IMR-90 (cell line): ENCODE measurements at regions not wholly inside any gene's neighbourhood (a gene's known extent, or its start where the extent isn't known, plus 50 kb on each side); places are given as distances from the start of the nearest gene placed in this dataset.

Experiments used
- ATAC-seq: fragments of 200-7000 bp; cut with Tn5 transposase; 2 replicates; pipeline ENCODE4 v1.9.1; 2020; ENCODE audit warnings: low read depth, mild to moderate bottlenecking, moderate library complexity
- BruUV-seq: library from RNA; stranded (reverse); fragments of 400-500 nt; replicated peaks from 2 replicates; lab custom pipeline; 2021; lab: Mats Ljungman, UMichigan
- CTCF ChIA-PET: fragments of 300-600 bp; formaldehyde crosslinking; extraction: SDS; loops from one replicate; lab custom pipeline; 2021; ENCODE audit warnings: antibody characterized with exemption; lab: Yijun Ruan, JAX
- POLR2A ChIA-PET: fragments of 300-600 bp; sonication (Branson Sonifier 250); formaldehyde crosslinking; loops from one replicate; lab custom pipeline; 2022; ENCODE audit warnings: antibody characterized with exemption; ENCODE audit not compliant: unreplicated experiment; lab: Charles Lee
- DNase-seq: peaks from one replicate; pipeline ENCODE4 v3.0.0; 2013
- H2AFZ ChIP-seq: replicated peaks from 2 replicates; pipeline ENCODE3; 2013; ENCODE audit warnings: low read length, mild to moderate bottlenecking; ENCODE audit not compliant: poor library complexity
- H2AK5ac ChIP-seq: 2 replicates; pipeline ENCODE4 v1.6.1; 2013; ENCODE audit warnings: low read depth, low read length, inconsistent platforms
- H2AK9ac ChIP-seq: replicated peaks from 2 replicates; pipeline ENCODE3; 2013; ENCODE audit warnings: mild to moderate bottlenecking, low read depth, low read length, moderate library complexity; ENCODE audit not compliant: poor library complexity
- H2BK120ac ChIP-seq: 2 replicates; pipeline ENCODE4 v1.6.1; 2013; ENCODE audit warnings: low read depth, low read length, inconsistent platforms
- H2BK15ac ChIP-seq: 3 replicates; pipeline ENCODE4 v1.6.1; 2013; ENCODE audit warnings: low read depth, low read length, inconsistent platforms
- H2BK20ac ChIP-seq: 2 replicates; pipeline ENCODE4 v1.6.1; 2013; ENCODE audit warnings: low read depth, mild to moderate bottlenecking, inconsistent platforms, low read length, moderate library complexity
- H2BK5ac ChIP-seq: 2 replicates; pipeline ENCODE4 v1.6.1; 2013; ENCODE audit warnings: mild to moderate bottlenecking, low read depth, low read length, inconsistent platforms; ENCODE audit not compliant: poor library complexity, severe bottlenecking
- H3K14ac ChIP-seq: replicated peaks from 2 replicates; pipeline ENCODE4 v1.6.1; 2013; ENCODE audit warnings: low read depth, low read length, inconsistent platforms
- H3K18ac ChIP-seq: 2 replicates; pipeline ENCODE4 v1.6.1; 2013; ENCODE audit warnings: low read depth, low read length, control low read depth
- H3K23ac ChIP-seq: 2 replicates; pipeline ENCODE4 v1.6.1; 2013; ENCODE audit warnings: low read depth, low read length, inconsistent platforms
- H3K27ac ChIP-seq: 2 replicates; pipeline ENCODE4 v1.5.1; 2013; ENCODE audit warnings: mild to moderate bottlenecking, control low read depth, low read length; ENCODE audit not compliant: insufficient read depth
- H3K27me3 ChIP-seq: 2 replicates; pipeline ENCODE4 v1.6.1; 2013; ENCODE audit warnings: low read length; ENCODE audit not compliant: control insufficient read depth, insufficient read depth
- H3K36me3 ChIP-seq: 2 replicates; pipeline ENCODE4 v1.6.1; 2013; ENCODE audit warnings: low read length, mixed read lengths; ENCODE audit not compliant: control insufficient read depth, insufficient read depth
- H3K4ac ChIP-seq: 2 replicates; pipeline ENCODE4 v1.6.1; 2013; ENCODE audit warnings: low read depth, low read length, inconsistent platforms
- H3K4me1 ChIP-seq: 2 replicates; pipeline ENCODE4 v1.6.1; 2013; ENCODE audit warnings: low read length, mixed read lengths; ENCODE audit not compliant: control insufficient read depth, insufficient read depth
- H3K4me2 ChIP-seq: 2 replicates; pipeline ENCODE4 v1.6.1; 2013; ENCODE audit warnings: low read depth, mild to moderate bottlenecking, control low read depth, low read length, moderate library complexity
- H3K4me3 ChIP-seq: 2 replicates; pipeline ENCODE4 v1.5.1; 2013; ENCODE audit warnings: low read depth, mild to moderate bottlenecking, control low read depth, low read length, moderate library complexity; ENCODE audit not compliant: insufficient read depth
- H3K56ac ChIP-seq: 2 replicates; pipeline ENCODE4 v1.6.1; 2013; ENCODE audit warnings: low read length, inconsistent platforms; ENCODE audit not compliant: insufficient read depth; ENCODE audit errors: extremely low read depth
- H3K79me1 ChIP-seq, 2 experiments: 2 replicates each; pipeline ENCODE4 v1.6.1; 2013; ENCODE audit warnings: low read length in 2 of 2, inconsistent platforms in 1 of 2, low read depth in 1 of 2
- H3K9ac ChIP-seq: 2 replicates; pipeline ENCODE4 v1.6.1; 2013; ENCODE audit warnings: low read depth, low read length, control low read depth
- H3K9me1 ChIP-seq: 2 replicates; pipeline ENCODE4 v1.6.1; 2013; ENCODE audit warnings: low read length, inconsistent platforms; ENCODE audit not compliant: insufficient read depth
- H3K9me3 ChIP-seq: 2 replicates; pipeline ENCODE4 v1.6.1; 2013; ENCODE audit warnings: low read length; ENCODE audit not compliant: control insufficient read depth, insufficient read depth
- H4K20me1 ChIP-seq: 2 replicates; pipeline ENCODE4 v1.6.1; 2013; ENCODE audit warnings: low read length, inconsistent platforms; ENCODE audit not compliant: insufficient read depth
- H4K5ac ChIP-seq: 2 replicates; pipeline ENCODE4 v1.6.1; 2013; ENCODE audit warnings: mild to moderate bottlenecking, low read depth, low read length, control low read depth
- H4K8ac ChIP-seq, 2 experiments: 2 replicates each; pipeline ENCODE4 v1.6.1; 2013; ENCODE audit warnings: low read depth in 2 of 2, low read length in 2 of 2, control low read depth in 1 of 2, inconsistent platforms in 1 of 2
- H4K91ac ChIP-seq: 2 replicates; pipeline ENCODE4 v1.6.1; 2013; ENCODE audit warnings: low read depth, low read length, inconsistent platforms; ENCODE audit not compliant: insufficient read depth
- BHLHE40 ChIP-seq: fragments of 150-350 bp; IDR thresholded peaks from 2 replicates; pipeline ENCODE4 v1.6.1; 2016; ENCODE audit warnings: mild to moderate bottlenecking, low read depth, low read length
- CHD1 ChIP-seq: IDR thresholded peaks from 2 replicates; pipeline ENCODE4 v1.6.1; 2012; ENCODE audit warnings: low read depth, low read length, improper control_type of control experiment
- CTCF ChIP-seq: conservative IDR thresholded peaks from 2 replicates; pipeline ENCODE4 v1.5.1; 2012; ENCODE audit warnings: mild to moderate bottlenecking, low read depth, low read length, improper control_type of control experiment
- ELK1 ChIP-seq: fragments of 150-350 bp; IDR thresholded peaks from 2 replicates; pipeline ENCODE4 v1.6.1; 2016; ENCODE audit warnings: low read depth, mild to moderate bottlenecking, low read length, moderate library complexity, borderline replicate concordance
- FOS ChIP-seq: fragments of 150-350 bp; IDR thresholded peaks from 2 replicates; pipeline ENCODE4 v1.6.1; 2016; ENCODE audit warnings: low read depth, low read length
- MAFK ChIP-seq: IDR thresholded peaks from 2 replicates; pipeline ENCODE4 v1.6.1; 2012; ENCODE audit warnings: low read depth, low read length, improper control_type of control experiment
- MAZ ChIP-seq: IDR thresholded peaks from 2 replicates; pipeline ENCODE4 v1.6.1; 2012; ENCODE audit warnings: low read depth, mild to moderate bottlenecking, low read length, improper control_type of control experiment, moderate library complexity, borderline replicate concordance
- MXI1 ChIP-seq: IDR thresholded peaks from 2 replicates; pipeline ENCODE4 v1.6.1; 2012; ENCODE audit warnings: low read depth, mild to moderate bottlenecking, low read length, moderate library complexity, borderline replicate concordance
- RCOR1 ChIP-seq: IDR thresholded peaks from 2 replicates; pipeline ENCODE4 v1.6.1; 2012; ENCODE audit warnings: mild to moderate bottlenecking, low read length, improper control_type of control experiment; ENCODE audit not compliant: insufficient replicate concordance
- RFX5 ChIP-seq: IDR thresholded peaks from 2 replicates; pipeline ENCODE4 v1.8.0; 2012; ENCODE audit warnings: low read depth, mild to moderate bottlenecking, low read length, moderate library complexity
- USF2 ChIP-seq: fragments of 150-350 bp; IDR thresholded peaks from 2 replicates; pipeline ENCODE4 v1.6.1; 2017; ENCODE audit warnings: mild to moderate bottlenecking, antibody characterized with exemption, low read length, low read depth
- WGBS, 2 experiments: methylation state at CpG; one replicate each; pipeline versions ENCODE4 v1.1.5 to v1.1.7; 2013; ENCODE audit warnings: missing lambda C conversion rate in 2 of 2; ENCODE audit not compliant: insufficient read length in 1 of 2; ENCODE audit errors: extremely low coverage in 2 of 2; 5-methylcytosine and 5-hydroxymethylcytosine counted together
- dilution Hi-C: fragments of 300-500 bp; cut with HindIII; formaldehyde crosslinking; loops from one replicate; pipeline ENCODE4 v1.14.3; 2018; ENCODE audit warnings: low sequenced_read_pairs; ENCODE audit not compliant: unreplicated experiment
- in situ Hi-C: fragments of 300-500 bp; cut with MboI; formaldehyde crosslinking; loops from 3 replicates; pipeline ENCODE4 v1.14.3; 2019; ENCODE audit warnings: low sequenced_read_pairs, inconsistent platforms, mixed read lengths
- intact Hi-C: fragments of 100-400 bp; cut with micrococcal nuclease; formaldehyde crosslinking; loops from 2 replicates; pipeline ENCODE4 v1.10.0; 2022

GRCh38 chr6:140816681-140817080 lies 1316.0 kb upstream of the GJE1 start:
- Histone ChIP-seq H2AFZ (no peak overlapping the region), H2BK120ac (no peak overlapping the region), H2AK5ac (no peak overlapping the region), H4K8ac (no peak overlapping the region), H2BK15ac (no peak overlapping the region), H3K4me3 (no peak overlapping the region), H3K27me3 (no peaks in the 10 kb centered on the region), H3K4me2 (no peak overlapping the region), H3K4me1 (no peaks in the 10 kb centered on the region), H4K20me1 (no peaks in the 10 kb centered on the region), H3K4ac (no peak overlapping the region), H4K5ac (no peak overlapping the region), H3K79me1 (no peaks in the 10 kb centered on the region), H4K91ac (no peak overlapping the region), H2BK20ac (no peak overlapping the region), H3K14ac (no peak overlapping the region), H3K23ac (no peak overlapping the region), H3K56ac (no peak overlapping the region), H2BK5ac (no peak overlapping the region), H3K18ac (no peak overlapping the region), H3K9me3 (0 out of 2 replicates have a peak, but pooled peaks cover 2% of the 10 kb centered on the region), H2AK9ac (no peak overlapping the region), H3K27ac (no peak overlapping the region), H3K9me1 (no peaks in the 10 kb centered on the region), H3K36me3 (no peaks in the 10 kb centered on the region), H3K9ac (no peak overlapping the region)
- dilution Hi-C loops: no loop called here
- POLR2A ChIA-PET: no interaction called here
- DNase-seq (no peak), ATAC-seq (no peak)
- WGBS, 2 experiments: no CpG with 5 or more reads among the region's 3 CpGs
- intact Hi-C loops: loop anchor here (2.0 kb wide), 1 partner anchor 54 kb away; no protein-coding TSS in a partner anchor
- no TSS peak for BruUV-seq
- CTCF ChIA-PET: no interaction called here
- TF ChIP-seq MXI1 (no peak), FOS (no peak), ELK1 (no peak), RCOR1 (no peak), MAFK (no peak), CHD1 (no peak), USF2 (no peak), BHLHE40 (no peak), MAZ (no peak), RFX5 (no peak), CTCF (no peak)
- in situ Hi-C loops: no loop called here
